ENCODE measurements at regions not wholly inside any gene's neighbourhood (a gene's known extent, or its start where the extent isn't known, plus 50 kb on each side); places are given as distances from the start of the nearest gene placed in this dataset.
"Not testable (repeated sequence)": the region's sequence is repeated elsewhere in the genome, so short reads cannot be mapped to it uniquely, and the experiment has no call there.

- TF ChIP-seq, protein P1, sequence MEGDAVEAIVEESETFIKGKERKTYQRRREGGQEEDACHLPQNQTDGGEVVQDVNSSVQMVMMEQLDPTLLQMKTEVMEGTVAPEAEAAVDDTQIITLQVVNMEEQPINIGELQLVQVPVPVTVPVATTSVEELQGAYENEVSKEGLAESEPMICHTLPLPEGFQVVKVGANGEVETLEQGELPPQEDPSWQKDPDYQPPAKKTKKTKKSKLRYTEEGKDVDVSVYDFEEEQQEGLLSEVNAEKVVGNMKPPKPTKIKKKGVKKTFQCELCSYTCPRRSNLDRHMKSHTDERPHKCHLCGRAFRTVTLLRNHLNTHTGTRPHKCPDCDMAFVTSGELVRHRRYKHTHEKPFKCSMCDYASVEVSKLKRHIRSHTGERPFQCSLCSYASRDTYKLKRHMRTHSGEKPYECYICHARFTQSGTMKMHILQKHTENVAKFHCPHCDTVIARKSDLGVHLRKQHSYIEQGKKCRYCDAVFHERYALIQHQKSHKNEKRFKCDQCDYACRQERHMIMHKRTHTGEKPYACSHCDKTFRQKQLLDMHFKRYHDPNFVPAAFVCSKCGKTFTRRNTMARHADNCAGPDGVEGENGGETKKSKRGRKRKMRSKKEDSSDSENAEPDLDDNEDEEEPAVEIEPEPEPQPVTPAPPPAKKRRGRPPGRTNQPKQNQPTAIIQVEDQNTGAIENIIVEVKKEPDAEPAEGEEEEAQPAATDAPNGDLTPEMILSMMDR (IDR thresholded peaks at IDR 0.05; ENCODE audit: extremely low read depth in 1 of 2, insufficient read depth in 1 of 2, low read depth in 1 of 2, low read length in 2 of 2) = not testable (repeated sequence)
- not testable (repeated sequence) for TF ChIP-seq EZH2 (IDR thresholded peaks at IDR 0.05; ENCODE audit: borderline replicate concordance, low read depth, low read length, severe bottlenecking); FOS (IDR thresholded peaks at IDR 0.05; ENCODE audit: borderline replicate concordance, insufficient read depth, low read length); POLR2A (IDR thresholded peaks at IDR 0.05; ENCODE audit: low read depth, low read length); POLR2AphosphoS5 (IDR thresholded peaks at IDR 0.05; ENCODE audit: insufficient read depth, low read depth, low read length); MYC (IDR thresholded peaks at IDR 0.05; ENCODE audit: low read depth, low read length); JUN (IDR thresholded peaks at IDR 0.05; ENCODE audit: borderline replicate concordance, insufficient read depth, insufficient read length, low read depth); GATA2 (IDR thresholded peaks at IDR 0.05; ENCODE audit: insufficient read depth, insufficient read length, low read depth, low read length)
- TF ChIP-seq, protein P2, sequence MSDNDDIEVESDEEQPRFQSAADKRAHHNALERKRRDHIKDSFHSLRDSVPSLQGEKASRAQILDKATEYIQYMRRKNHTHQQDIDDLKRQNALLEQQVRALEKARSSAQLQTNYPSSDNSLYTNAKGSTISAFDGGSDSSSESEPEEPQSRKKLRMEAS (IDR thresholded peaks at IDR 0.05; ENCODE audit: insufficient read depth, insufficient read length) = not testable (repeated sequence)
These were observed 117.4 kb upstream of the TENT5A start for GRCh38 chr6:81869749-81870508.

Data from endothelial cell of umbilical vein (primary cell).